HUES48 (cell line): ENCODE measurements at regions not wholly inside any gene's neighbourhood (a gene's known extent, or its start where the extent isn't known, plus 50 kb on each side); places are given as distances from the start of the nearest gene placed in this dataset.

Experiments
- H3K27ac ChIP-seq: one replicate; pipeline ENCODE4 v1.7.0; 2013; ENCODE audit warnings: low read depth, low read length, inconsistent platforms
- H3K27me3 ChIP-seq: 2 replicates; pipeline ENCODE4 v1.6.1; 2013; ENCODE audit warnings: mild to moderate bottlenecking, low read length; ENCODE audit not compliant: control insufficient read depth, insufficient read depth
- H3K36me3 ChIP-seq: 2 replicates; pipeline ENCODE4 v1.6.1; 2013; ENCODE audit warnings: low read length; ENCODE audit not compliant: control insufficient read depth, insufficient read depth
- H3K4me1 ChIP-seq: 2 replicates; pipeline ENCODE4 v1.6.1; 2013; ENCODE audit warnings: mild to moderate bottlenecking, low read length; ENCODE audit not compliant: control insufficient read depth, insufficient read depth
- H3K4me3 ChIP-seq: 2 replicates; pipeline ENCODE4 v1.5.1; 2013; ENCODE audit warnings: mild to moderate bottlenecking, low read depth, low read length
- H3K9ac ChIP-seq: 2 replicates; pipeline ENCODE4 v1.6.1; 2013; ENCODE audit warnings: mild to moderate bottlenecking, low read depth, low read length, moderate library complexity
- H3K9me3 ChIP-seq: 2 replicates; pipeline ENCODE4 v1.6.1; 2013; ENCODE audit warnings: low read length; ENCODE audit not compliant: control insufficient read depth, insufficient read depth

DNA sequence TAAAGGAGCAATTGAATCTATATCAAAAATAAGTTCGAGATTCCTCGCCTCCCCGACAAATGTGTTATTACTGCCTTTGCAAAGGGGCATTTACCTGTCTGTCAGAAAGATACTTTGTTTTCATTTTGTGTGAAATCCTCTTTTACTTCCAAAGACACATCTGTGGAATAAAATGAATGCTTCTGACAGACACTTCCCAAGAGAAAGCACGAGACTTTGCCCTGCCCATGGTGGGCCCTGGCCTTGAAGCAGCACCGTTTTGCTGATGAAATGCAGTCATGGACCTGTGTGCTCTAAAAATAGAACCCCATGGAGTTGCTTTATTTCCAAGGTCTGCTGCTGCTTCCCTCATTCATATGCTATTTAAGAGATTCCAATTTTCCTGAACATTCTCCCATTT, 85.9 kb upstream of the USP47 start:
- no peak overlapping the region for H3K4me3 ChIP-seq
- H3K9ac ChIP-seq = no peak overlapping the region
- no peaks in the 10 kb centered on the region for H3K36me3 ChIP-seq

DNA sequence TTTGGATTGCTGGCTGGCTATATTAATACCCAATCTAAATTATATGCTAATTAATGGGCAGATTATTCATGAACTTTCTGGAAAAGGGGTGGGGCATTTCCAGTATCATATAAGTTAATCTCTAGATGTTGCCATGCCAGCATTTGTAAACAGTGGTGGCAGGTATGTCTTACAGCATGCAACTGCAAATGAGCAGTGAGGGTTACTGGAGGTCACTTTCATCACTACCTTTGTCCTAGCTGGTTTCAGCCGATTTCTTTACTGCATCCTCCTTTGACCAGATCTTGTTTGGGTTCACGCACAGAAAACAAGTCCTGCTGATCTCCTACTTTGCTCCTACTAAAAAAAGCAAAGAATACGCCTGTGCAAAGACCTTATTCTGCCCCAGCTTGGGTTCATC, 89.1 kb upstream of the USP47 start:
- H3K36me3 ChIP-seq = no peaks in the 10 kb centered on the region
- no peak overlapping the region for H3K27ac ChIP-seq
- no peak overlapping the region for H3K9ac ChIP-seq
- H3K4me3 ChIP-seq = no peak overlapping the region
- H3K4me1 ChIP-seq = peaks cover 3% of the 10 kb centered on the region; the same call in 1 of the 2 replicates
- H3K9me3 ChIP-seq = 0 out of 2 replicates have a peak, but pooled peaks cover 5% of the 10 kb centered on the region
- H3K27me3 ChIP-seq = no peaks in the 10 kb centered on the region

More for the DNA sequence above, 85.9 kb upstream of the USP47 start:
- H3K9me3 ChIP-seq = no peaks in the 10 kb centered on the region
- no peak overlapping the region for H3K27ac ChIP-seq
- no peaks in the 10 kb centered on the region for H3K27me3 ChIP-seq
- peaks cover 3% of the 10 kb centered on the region; the same call in 1 of the 2 replicates for H3K4me1 ChIP-seq

DNA sequence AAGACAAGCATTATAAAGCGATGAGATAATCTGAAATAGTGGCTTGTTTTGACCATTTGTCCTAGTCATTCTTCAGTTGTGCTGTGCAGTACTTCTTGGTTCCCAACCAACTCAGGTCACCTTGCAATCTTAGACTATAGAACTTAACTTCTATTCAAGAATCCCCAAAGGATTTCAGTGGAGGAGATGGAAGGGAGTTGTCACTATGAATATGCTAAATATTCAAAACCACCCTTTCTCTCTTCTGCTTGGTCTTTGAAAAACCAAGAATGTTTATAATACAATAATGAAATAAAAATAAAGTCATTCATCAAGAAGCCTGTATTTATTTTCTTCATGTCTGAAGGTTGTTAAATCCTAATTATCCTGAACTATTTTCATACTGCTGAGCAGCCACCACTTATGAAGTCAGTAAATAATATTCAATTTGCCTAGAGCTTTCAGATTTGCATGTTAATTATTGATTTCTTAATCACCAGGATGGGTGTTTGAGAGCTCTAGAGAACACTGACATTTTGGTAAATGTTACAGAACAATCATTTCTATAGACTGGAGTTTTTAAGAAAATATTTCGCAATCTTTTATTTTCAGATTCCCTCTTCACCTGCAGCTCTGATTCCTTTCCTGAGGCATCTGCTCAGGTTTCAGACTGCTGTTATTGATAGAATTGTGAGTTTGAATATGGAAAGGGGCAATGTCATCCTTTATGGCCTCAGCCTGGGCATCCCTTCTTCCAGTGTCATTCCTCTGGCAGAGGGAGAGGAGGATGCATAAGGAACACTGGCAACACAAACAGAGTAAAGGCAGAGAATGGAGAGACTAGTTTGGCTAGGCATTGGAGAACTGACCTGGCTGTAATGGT, 91.5 kb upstream of the USP47 start:
- Histone ChIP-seq H3K27ac (no peak overlapping the region), H3K36me3 (no peaks in the 10 kb centered on the region)

DNA sequence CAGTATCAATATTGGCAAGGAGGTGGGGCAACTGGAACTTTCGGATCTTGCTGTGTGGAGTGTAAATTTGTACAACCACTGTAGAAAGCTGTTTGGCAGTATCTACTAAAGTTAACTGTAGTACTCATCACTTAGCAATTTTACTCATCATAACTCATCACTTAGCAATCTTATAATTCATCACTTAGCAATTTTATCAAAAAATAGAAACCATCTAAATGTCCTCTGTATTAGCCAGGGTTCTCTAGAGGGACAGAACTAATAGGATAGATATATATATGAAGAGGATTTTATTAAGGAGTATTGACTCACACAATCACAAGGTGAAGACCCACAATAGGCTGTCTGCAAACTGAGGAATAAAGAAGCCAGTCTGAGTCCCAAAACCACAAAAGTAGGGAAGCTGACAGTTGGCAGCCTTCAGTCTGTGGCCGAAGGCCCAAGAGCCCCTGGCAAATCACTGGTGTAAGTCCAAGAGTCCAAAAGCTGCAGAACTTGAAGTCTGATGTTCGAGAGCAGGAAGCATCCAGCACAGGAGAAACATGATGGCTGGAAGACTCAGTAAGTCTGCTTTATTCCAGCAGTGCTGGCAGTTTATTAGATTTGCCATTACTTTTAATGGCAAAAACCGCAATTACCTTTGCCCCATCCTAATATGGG, 92.9 kb upstream of the USP47 start:
- Histone ChIP-seq H3K9ac (no peak overlapping the region), H3K4me3 (no peak overlapping the region), H3K9me3 (0 out of 2 replicates have a peak, but pooled peaks cover 5% of the 10 kb centered on the region), H3K36me3 (no peaks in the 10 kb centered on the region), H3K27me3 (no peaks in the 10 kb centered on the region), H3K4me1 (no peaks in the 10 kb centered on the region), H3K27ac (no peak overlapping the region)

More for the DNA sequence above, 91.5 kb upstream of the USP47 start:
- H3K9ac ChIP-seq = no peak overlapping the region
- 0 out of 2 replicates have a peak, but pooled peaks cover 5% of the 10 kb centered on the region for H3K9me3 ChIP-seq
- H3K27me3 ChIP-seq = no peaks in the 10 kb centered on the region
- no peaks in the 10 kb centered on the region for H3K4me1 ChIP-seq
- H3K4me3 ChIP-seq = no peak overlapping the region

DNA sequence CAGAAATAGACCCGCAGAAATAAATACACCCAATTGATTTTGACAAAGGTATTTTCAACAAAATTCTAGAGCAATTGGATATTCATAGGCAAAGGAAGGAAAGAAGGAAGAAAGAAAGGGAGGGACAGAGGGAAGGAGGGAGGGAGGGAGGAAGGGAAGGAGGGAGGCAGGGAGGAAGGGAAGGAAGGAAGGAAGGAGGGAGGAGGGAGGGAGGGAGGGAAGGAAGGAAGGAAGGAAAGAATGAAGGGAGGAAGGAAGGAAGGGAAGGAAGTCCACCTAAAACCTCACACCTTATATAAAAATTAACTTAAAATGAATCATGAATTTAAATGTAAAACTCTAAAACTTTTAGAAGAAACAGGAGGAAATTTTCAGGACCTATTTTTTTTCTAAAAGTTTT, 94.2 kb upstream of the USP47 start:
- Histone ChIP-seq H3K9ac (no peak overlapping the region), H3K36me3 (no peaks in the 10 kb centered on the region), H3K27ac (no peak overlapping the region)

DNA sequence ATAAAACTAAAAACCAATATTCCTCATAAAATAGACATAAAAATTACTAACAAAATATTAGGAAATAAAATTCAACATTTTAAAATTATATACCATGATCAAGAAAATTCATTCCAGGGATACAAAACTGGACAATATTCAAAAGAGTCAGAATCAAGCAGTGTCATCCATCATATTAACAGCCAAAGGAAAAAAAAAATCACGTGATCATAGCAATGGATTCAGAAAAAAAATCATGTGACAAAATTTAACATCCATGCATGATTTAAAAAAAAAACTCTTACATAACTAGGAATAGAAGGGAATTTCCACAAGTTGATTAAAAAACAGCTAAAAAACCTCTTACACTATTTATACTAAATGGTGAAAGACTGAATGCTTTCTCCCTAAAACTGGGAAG, 95.3 kb upstream of the USP47 start:
- no peak overlapping the region for H3K4me3 ChIP-seq
- no peak overlapping the region for H3K27ac ChIP-seq
- H3K9me3 ChIP-seq = 0 out of 2 replicates have a peak, but pooled peaks cover 5% of the 10 kb centered on the region
- no peak overlapping the region for H3K9ac ChIP-seq
- no peaks in the 10 kb centered on the region for H3K4me1 ChIP-seq
- H3K36me3 ChIP-seq = no peaks in the 10 kb centered on the region
- H3K27me3 ChIP-seq = no peaks in the 10 kb centered on the region

More for the DNA sequence above, 94.2 kb upstream of the USP47 start:
- Histone ChIP-seq H3K4me1 (no peaks in the 10 kb centered on the region), H3K9me3 (0 out of 2 replicates have a peak, but pooled peaks cover 5% of the 10 kb centered on the region), H3K4me3 (no peak overlapping the region), H3K27me3 (no peaks in the 10 kb centered on the region)

DNA sequence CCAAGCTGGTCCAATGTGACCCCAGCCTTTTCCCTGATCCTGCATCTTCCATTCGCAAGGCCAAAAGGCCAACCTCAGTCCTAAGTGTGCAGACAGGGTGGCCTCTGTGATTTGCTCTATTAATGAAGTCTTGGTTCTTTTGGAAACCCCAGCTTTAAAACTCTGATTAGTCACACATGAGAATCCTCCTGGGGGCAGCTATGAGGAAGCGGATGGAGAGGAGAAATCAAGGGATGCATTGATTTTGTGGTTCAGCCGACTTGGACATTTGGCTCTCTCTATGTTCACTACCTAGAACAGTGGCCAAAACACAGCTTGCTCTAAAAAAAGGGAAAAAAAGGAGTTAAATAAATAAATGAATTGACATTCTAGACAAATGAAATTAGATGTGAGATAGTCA, 98.6 kb upstream of the USP47 start:
- no peak overlapping the region for H3K9ac ChIP-seq
- H3K4me3 ChIP-seq = no peak overlapping the region
- H3K27me3 ChIP-seq = no peaks in the 10 kb centered on the region
- H3K4me1 ChIP-seq = no peaks in the 10 kb centered on the region
- no peak overlapping the region for H3K27ac ChIP-seq
- no peaks in the 10 kb centered on the region for H3K9me3 ChIP-seq
- H3K36me3 ChIP-seq = no peaks in the 10 kb centered on the region

DNA sequence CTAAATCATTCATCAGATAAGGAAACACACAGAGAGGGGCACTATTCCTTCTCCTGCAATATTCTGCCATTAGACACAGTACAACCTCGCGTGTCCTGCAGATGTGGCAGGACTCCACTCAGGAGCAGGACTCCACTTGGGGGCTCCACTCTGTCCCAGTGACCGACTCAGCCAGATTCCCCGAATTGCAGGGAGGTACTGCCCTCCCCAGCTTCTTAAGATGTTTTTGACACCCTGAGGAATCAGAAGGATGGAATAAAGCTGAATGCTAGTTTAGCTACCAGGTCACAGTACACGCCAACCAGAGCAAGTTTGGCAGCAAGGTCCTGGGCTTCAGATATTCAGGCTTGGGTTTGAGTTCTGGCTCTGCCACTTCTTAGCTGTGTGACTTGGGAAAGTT, 99.3 kb upstream of the USP47 start:
- Histone ChIP-seq H3K27ac (no peak overlapping the region), H3K27me3 (no peaks in the 10 kb centered on the region), H3K4me1 (no peaks in the 10 kb centered on the region), H3K36me3 (no peaks in the 10 kb centered on the region), H3K9me3 (no peaks in the 10 kb centered on the region), H3K4me3 (no peak overlapping the region), H3K9ac (no peak overlapping the region)

DNA sequence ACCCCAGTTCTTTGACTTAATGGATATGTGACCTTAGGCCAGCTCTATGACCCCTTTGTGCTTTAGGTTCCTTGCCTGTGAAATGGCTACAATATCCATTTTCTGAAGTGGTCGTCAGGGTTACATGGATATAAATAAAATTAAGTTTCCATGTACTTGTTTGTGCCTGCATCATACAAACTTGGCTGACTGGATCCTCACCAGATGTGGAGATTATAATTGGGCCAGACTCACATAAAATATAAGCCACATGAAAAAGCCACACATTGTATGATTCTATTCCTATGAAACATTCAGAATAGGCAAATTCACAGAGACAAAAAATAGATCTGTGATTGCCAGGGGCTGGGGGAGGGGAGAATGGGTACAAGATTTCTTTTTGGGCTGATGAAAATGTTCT, 100.9 kb upstream of the USP47 start:
- no peaks in the 10 kb centered on the region for H3K27me3 ChIP-seq
- H3K4me1 ChIP-seq = peaks cover 3% of the 10 kb centered on the region

DNA sequence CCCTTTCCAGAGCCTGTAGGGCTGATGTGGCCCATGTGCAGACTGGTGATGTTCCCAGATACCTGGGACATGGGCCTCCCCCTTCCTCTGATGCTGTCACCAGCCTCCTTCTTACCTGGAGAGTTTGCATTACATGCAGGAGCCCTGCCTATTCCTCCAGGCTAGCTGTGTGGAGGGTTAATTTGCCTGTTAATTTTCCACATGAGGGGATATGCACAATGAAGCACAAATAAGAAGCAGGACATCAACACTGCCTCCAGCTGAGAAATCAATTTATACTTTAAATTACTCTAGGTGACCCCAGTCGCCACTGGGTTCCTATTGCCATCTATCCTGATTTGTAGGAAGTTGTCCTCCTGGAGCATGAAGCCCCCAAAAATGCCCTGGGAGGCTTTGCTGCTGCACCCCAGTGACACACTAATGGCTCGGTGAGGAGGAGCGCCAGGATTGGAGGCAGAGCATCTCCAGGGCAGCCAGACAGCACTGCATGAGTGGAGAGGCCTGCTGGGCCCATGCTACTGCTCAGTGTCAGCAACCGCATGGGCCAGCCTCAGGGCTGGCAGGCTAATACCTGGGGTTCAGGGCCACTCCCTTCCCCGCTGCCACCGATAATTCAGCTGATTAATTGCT, 101.6 kb upstream of the USP47 start:
- Histone ChIP-seq H3K27ac (no peak overlapping the region), H3K9ac (no peak overlapping the region), H3K4me1 (peaks cover 10% of the 10 kb centered on the region), H3K36me3 (no peaks in the 10 kb centered on the region), H3K4me3 (no peak overlapping the region), H3K9me3 (no peaks in the 10 kb centered on the region), H3K27me3 (no peaks in the 10 kb centered on the region)

More for the DNA sequence above, 100.9 kb upstream of the USP47 start:
- Histone ChIP-seq H3K27ac (no peak overlapping the region), H3K9me3 (no peaks in the 10 kb centered on the region), H3K9ac (no peak overlapping the region), H3K4me3 (no peak overlapping the region), H3K36me3 (no peaks in the 10 kb centered on the region)

DNA sequence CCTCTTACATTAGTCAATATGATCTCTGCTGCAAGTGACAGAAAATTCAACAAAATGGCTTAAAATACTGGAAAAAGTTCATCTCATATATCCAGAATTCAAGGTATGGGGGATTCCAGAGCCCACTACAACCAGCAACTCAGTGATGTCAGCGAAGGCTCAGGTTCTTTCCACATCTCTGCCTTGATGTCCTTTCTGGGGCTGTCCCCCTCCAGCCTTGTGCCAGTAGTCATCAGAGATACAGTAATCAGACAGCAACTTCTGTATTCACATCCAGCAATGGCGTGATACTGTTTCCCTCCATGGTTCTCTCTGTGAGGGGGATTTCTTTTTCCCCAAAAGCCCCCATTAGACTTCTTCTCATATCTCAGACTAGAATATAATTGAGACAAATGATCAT, 103.4 kb upstream of the USP47 start:
- peaks cover 11% of the 10 kb centered on the region for H3K4me1 ChIP-seq
- H3K9ac ChIP-seq = no peak overlapping the region
- H3K4me3 ChIP-seq = no peak overlapping the region
- H3K9me3 ChIP-seq = no peaks in the 10 kb centered on the region
- no peaks in the 10 kb centered on the region for H3K36me3 ChIP-seq
- H3K27me3 ChIP-seq = no peaks in the 10 kb centered on the region
- H3K27ac ChIP-seq = no peak overlapping the region
